ENCODE measurements at regions not wholly inside any gene's neighbourhood (a gene's known extent, or its start where the extent isn't known, plus 50 kb on each side); places are given as distances from the start of the nearest gene placed in this dataset.

DNA sequence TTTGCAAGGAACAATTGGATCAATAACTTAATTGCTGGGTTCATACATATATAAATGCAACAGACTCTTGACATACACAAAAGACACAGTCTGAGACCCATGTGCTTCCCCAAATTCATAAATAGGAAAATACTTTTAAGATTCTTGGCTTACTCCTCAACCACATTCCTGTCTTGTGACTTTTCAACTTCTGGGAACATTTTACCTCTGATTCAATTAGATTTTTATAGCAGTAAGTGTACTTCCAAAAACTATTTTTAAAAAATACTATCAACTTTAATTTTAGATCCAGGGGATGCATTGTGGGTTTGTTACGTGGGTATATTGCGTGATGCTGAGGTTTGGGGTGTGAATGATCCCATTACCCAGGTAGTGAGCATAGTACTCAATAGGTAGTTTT is 406.7 kb downstream of the RPS6KC1 start:
- TF ChIP-seq FOXM1 (IDR thresholded peaks at IDR 0.05; ENCODE audit: borderline replicate concordance, low read depth) (no peak), CEBPB (IDR thresholded peaks at IDR 0.05) (no peak), CREB1 (IDR thresholded peaks at IDR 0.05; ENCODE audit: low read depth) (no peak), ZBTB7A (IDR thresholded peaks at IDR 0.05; ENCODE audit: low read depth) (no peak), NFIC (IDR thresholded peaks at IDR 0.05) (no peak), TAF1 (IDR thresholded peaks at IDR 0.05; ENCODE audit: low read depth) (no peak), EP300 (IDR thresholded peaks at IDR 0.05; ENCODE audit: borderline replicate concordance) (no peak)
- TF ChIP-seq, protein P1, sequence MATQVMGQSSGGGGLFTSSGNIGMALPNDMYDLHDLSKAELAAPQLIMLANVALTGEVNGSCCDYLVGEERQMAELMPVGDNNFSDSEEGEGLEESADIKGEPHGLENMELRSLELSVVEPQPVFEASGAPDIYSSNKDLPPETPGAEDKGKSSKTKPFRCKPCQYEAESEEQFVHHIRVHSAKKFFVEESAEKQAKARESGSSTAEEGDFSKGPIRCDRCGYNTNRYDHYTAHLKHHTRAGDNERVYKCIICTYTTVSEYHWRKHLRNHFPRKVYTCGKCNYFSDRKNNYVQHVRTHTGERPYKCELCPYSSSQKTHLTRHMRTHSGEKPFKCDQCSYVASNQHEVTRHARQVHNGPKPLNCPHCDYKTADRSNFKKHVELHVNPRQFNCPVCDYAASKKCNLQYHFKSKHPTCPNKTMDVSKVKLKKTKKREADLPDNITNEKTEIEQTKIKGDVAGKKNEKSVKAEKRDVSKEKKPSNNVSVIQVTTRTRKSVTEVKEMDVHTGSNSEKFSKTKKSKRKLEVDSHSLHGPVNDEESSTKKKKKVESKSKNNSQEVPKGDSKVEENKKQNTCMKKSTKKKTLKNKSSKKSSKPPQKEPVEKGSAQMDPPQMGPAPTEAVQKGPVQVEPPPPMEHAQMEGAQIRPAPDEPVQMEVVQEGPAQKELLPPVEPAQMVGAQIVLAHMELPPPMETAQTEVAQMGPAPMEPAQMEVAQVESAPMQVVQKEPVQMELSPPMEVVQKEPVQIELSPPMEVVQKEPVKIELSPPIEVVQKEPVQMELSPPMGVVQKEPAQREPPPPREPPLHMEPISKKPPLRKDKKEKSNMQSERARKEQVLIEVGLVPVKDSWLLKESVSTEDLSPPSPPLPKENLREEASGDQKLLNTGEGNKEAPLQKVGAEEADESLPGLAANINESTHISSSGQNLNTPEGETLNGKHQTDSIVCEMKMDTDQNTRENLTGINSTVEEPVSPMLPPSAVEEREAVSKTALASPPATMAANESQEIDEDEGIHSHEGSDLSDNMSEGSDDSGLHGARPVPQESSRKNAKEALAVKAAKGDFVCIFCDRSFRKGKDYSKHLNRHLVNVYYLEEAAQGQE (IDR thresholded peaks at IDR 0.05; ENCODE audit: low read depth), result no peak
- TF ChIP-seq, protein P2, sequence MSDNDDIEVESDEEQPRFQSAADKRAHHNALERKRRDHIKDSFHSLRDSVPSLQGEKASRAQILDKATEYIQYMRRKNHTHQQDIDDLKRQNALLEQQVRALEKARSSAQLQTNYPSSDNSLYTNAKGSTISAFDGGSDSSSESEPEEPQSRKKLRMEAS (IDR thresholded peaks at IDR 0.05), result no peak

DNA sequence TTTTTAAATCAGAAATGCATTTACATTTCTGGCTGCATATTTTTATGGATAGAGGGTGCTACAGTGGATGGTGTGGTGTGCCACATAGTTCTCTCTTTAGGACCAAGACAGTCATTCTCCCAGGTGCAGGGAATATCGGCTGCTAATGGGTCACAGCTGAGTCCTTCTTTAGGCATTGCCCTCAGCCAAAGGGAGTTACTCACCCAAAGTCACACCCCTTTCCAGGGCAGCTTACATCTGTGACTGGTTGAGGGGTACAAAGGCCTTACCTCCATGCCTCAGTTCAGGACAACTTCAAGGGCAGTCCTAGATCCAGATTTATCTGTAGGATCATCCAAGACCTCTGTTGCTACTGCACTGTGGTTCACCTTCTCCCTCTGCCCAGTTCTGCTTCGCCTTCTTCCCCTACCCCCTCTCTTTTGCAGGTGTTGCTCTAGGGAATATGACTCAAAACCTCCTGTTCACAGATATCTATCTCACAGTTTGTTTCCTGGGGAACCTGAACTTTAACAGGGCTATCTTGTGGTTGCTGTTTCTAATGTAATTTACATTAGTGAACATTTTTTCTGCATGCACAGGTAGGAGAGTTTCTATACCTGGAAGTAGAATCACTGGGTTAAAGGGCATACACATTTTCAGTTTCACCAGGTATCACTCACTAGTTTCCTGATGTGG is 413.9 kb downstream of the RPS6KC1 start:
- no peak for TF ChIP-seq CEBPB (IDR thresholded peaks at IDR 0.05)
- TF ChIP-seq ZBTB7A (IDR thresholded peaks at IDR 0.05; ENCODE audit: low read depth), result no peak
- TF ChIP-seq EGR1 (IDR thresholded peaks at IDR 0.05), result no peak
- TF ChIP-seq, protein P1 (IDR thresholded peaks at IDR 0.05; ENCODE audit: low read depth), result no peak
- TF ChIP-seq FOXM1 (IDR thresholded peaks at IDR 0.05; ENCODE audit: borderline replicate concordance, low read depth), result no peak
- no peak for TF ChIP-seq TEAD4 (IDR thresholded peaks at IDR 0.05)
- TF ChIP-seq USF1 (IDR thresholded peaks at IDR 0.05), result no peak
- TF ChIP-seq EP300 (IDR thresholded peaks at IDR 0.05; ENCODE audit: borderline replicate concordance), result no peak
- TF ChIP-seq TCF12 (IDR thresholded peaks at IDR 0.05; ENCODE audit: low read depth), result no peak
- TF ChIP-seq YY1 (IDR thresholded peaks at IDR 0.05; ENCODE audit: low read depth), result no peak
- TF ChIP-seq, protein P2 (IDR thresholded peaks at IDR 0.05), result no peak
- no peak for TF ChIP-seq TAF1 (IDR thresholded peaks at IDR 0.05; ENCODE audit: low read depth)
- no peak for TF ChIP-seq CREB1 (IDR thresholded peaks at IDR 0.05; ENCODE audit: low read depth)
- no peak for TF ChIP-seq NFIC (IDR thresholded peaks at IDR 0.05)
- TF ChIP-seq RAD21 (IDR thresholded peaks at IDR 0.05; ENCODE audit: low read depth), result no peak

DNA sequence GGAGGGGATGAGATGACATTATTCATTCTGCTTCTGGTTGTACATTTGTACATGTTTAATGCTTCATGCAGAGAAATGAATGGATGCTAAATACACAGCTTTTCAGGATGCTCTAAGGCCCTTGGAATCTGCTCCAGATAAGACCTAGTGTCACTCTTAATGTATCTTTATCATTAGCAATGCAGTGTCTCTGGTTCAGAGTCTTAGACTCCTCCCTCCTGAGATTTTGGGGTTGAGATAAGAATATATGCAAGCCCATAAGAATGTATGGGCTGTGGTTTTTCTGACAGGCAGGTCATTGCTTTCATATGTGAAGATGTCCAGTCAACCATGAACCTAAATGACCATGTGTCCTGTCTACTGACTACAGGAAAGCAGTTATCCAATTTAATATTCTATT is 415.5 kb downstream of the RPS6KC1 start:
- TF ChIP-seq NFIC (IDR thresholded peaks at IDR 0.05), result no peak
- TF ChIP-seq TEAD4 (IDR thresholded peaks at IDR 0.05), result no peak
- no peak for TF ChIP-seq FOXM1 (IDR thresholded peaks at IDR 0.05; ENCODE audit: borderline replicate concordance, low read depth)
- TF ChIP-seq CREB1 (IDR thresholded peaks at IDR 0.05; ENCODE audit: low read depth), result no peak
- TF ChIP-seq, protein P1 (IDR thresholded peaks at IDR 0.05; ENCODE audit: low read depth), result no peak
- no peak for TF ChIP-seq USF1 (IDR thresholded peaks at IDR 0.05)
- TF ChIP-seq YY1 (IDR thresholded peaks at IDR 0.05; ENCODE audit: low read depth), result no peak
- no peak for TF ChIP-seq TCF12 (IDR thresholded peaks at IDR 0.05; ENCODE audit: low read depth)
- no peak for TF ChIP-seq RAD21 (IDR thresholded peaks at IDR 0.05; ENCODE audit: low read depth)
- no peak for TF ChIP-seq ZBTB7A (IDR thresholded peaks at IDR 0.05; ENCODE audit: low read depth)
- no peak for TF ChIP-seq EP300 (IDR thresholded peaks at IDR 0.05; ENCODE audit: borderline replicate concordance)
- TF ChIP-seq CEBPB (IDR thresholded peaks at IDR 0.05), result no peak
- TF ChIP-seq TAF1 (IDR thresholded peaks at IDR 0.05; ENCODE audit: low read depth), result no peak

DNA sequence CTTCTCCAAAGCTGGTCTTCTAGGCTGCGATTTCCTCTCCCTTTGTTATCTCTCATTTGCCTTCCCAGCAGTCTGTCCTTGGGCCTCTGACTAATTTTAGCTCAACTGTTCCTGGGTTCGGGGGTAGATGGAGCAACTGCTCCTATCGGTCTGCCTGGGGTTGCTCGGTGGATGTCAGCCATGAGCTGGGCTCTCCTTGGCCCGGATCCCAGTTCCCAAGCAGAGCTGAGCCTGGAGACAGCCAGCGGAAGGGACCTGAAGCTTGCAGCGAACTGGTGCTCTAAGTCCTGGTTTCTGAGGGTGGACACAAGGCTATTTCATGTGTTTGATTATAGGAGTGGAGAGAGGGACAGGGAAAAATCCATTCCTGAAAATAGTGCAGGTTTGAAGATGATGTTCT is 423.0 kb downstream of the RPS6KC1 start:
- TF ChIP-seq RAD21 (IDR thresholded peaks at IDR 0.05; ENCODE audit: low read depth) (no peak), CEBPB (IDR thresholded peaks at IDR 0.05) (no peak), EP300 (IDR thresholded peaks at IDR 0.05; ENCODE audit: borderline replicate concordance) (no peak), ZBTB7A (IDR thresholded peaks at IDR 0.05; ENCODE audit: low read depth) (no peak), USF1 (IDR thresholded peaks at IDR 0.05) (no peak), NFIC (IDR thresholded peaks at IDR 0.05) (no peak), EGR1 (IDR thresholded peaks at IDR 0.05) (no peak), TCF12 (IDR thresholded peaks at IDR 0.05; ENCODE audit: low read depth) (no peak), YY1 (IDR thresholded peaks at IDR 0.05; ENCODE audit: low read depth) (no peak), TAF1 (IDR thresholded peaks at IDR 0.05; ENCODE audit: low read depth) (no peak)
- TF ChIP-seq, protein P1 (IDR thresholded peaks at IDR 0.05; ENCODE audit: low read depth), result no peak
- TF ChIP-seq, protein P2 (IDR thresholded peaks at IDR 0.05), result no peak

Measured in Ishikawa (cell line).